Activated CD4-positive, alpha-beta memory T cell treated with anti-CD3 and anti-CD28 coated beads, Interleukin-2, amount 10 ng/mL, durations not matched to agents 7 days and 5 days (primary cell): ENCODE measurements at regions not wholly inside any gene's neighbourhood (a gene's known extent, or its start where the extent isn't known, plus 50 kb on each side); places are given as distances from the start of the nearest gene placed in this dataset.

Experiments
- CTCF ChIA-PET: fragments of 350-600 bp; sonication (Branson Sonifier 250); formaldehyde crosslinking; loops from one replicate; lab custom pipeline; 2021; ENCODE audit warnings: antibody characterized with exemption, inconsistent platforms; lab: Charles Lee
- POLR2A ChIA-PET: fragments of 350-600 bp; sonication (Branson Sonifier 250); formaldehyde crosslinking; loops from one replicate; lab custom pipeline; 2021; ENCODE audit warnings: antibody characterized with exemption; lab: Charles Lee
- DNase-seq: peaks from one replicate; pipeline ENCODE4 v3.0.0-alpha.2; 2020
- H3K27ac Mint-ChIP-seq: one replicate; pipeline ENCODE4 v1.8.0; 2021; ENCODE audit warnings: mild to moderate bottlenecking, mixed read lengths
- H3K27me3 Mint-ChIP-seq: one replicate; pipeline ENCODE4 v1.8.0; 2021; ENCODE audit warnings: mixed read lengths
- H3K36me3 Mint-ChIP-seq: one replicate; pipeline ENCODE4 v1.8.0; 2021; ENCODE audit warnings: low read depth, mixed read lengths
- H3K4me1 Mint-ChIP-seq: one replicate; pipeline ENCODE4 v1.8.0; 2021; ENCODE audit warnings: mixed read lengths
- H3K4me3 Mint-ChIP-seq: one replicate; pipeline ENCODE4 v1.8.0; 2021; ENCODE audit warnings: mild to moderate bottlenecking, mixed read lengths
- H3K9me3 Mint-ChIP-seq: one replicate; pipeline ENCODE4 v1.8.0; 2021; ENCODE audit warnings: mixed read lengths

DNA sequence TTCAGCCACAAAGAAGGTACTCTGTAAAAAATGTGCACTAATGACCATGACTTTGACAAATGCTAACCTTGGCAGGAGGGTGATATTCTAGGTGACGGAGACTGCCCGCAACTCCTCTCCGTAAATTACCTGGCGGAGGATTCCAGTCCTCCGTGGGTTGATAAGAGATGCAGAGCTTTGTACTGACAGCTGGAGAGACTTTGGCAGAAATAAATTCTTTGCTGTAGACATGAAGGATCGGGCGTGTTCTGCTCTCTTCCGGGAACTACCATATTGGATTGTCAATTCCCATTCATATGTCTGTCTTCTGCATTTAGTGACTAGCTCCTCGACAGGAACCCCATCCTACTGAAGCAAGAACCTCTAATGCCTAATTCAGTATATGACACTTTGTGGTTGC, 158.3 kb upstream of the KAZN start:
- no peaks in the 10 kb centered on the region for H3K9me3 Mint-ChIP-seq
- H3K27me3 Mint-ChIP-seq: no peaks in the 10 kb centered on the region
- H3K4me3 Mint-ChIP-seq: no peak overlapping the region
- CTCF ChIA-PET: no interaction called here
- DNase-seq: no peak
- no peaks in the 10 kb centered on the region for H3K36me3 Mint-ChIP-seq
- H3K27ac Mint-ChIP-seq: no peak overlapping the region
- no peaks in the 10 kb centered on the region for H3K4me1 Mint-ChIP-seq
- POLR2A ChIA-PET: no interaction called here

DNA sequence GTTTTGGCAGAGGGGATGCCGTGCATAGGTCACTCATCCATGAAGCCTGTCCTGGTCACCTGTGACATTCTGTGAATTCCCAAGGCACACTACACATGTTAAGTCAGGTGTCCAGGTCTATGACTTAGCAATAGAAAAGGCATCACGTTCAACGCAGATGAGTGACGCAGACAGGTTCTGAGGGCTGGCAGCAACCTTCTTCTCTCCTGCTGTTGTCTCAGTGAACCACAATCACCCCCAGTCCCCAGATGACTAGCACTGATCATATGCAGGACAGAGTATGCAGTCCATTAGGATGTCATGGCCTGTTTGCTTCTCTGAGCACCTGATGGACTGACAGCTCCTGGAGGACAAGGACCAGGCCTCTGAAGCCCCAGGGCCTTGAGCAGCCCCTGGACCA, 157.8 kb upstream of the KAZN start:
- H3K27me3 Mint-ChIP-seq: no peaks in the 10 kb centered on the region
- ChIA-PET POLR2A (no interaction called here), CTCF (no interaction called here)
- H3K4me3 Mint-ChIP-seq: no peak overlapping the region
- no peaks in the 10 kb centered on the region for H3K9me3 Mint-ChIP-seq
- no peaks in the 10 kb centered on the region for H3K36me3 Mint-ChIP-seq
- no peak for DNase-seq
- no peak overlapping the region for H3K27ac Mint-ChIP-seq
- H3K4me1 Mint-ChIP-seq: no peaks in the 10 kb centered on the region

GRCh38 chr1:14441302-14441741, 157.2 kb upstream of the KAZN start:
- DNase-seq: no peak
- H3K4me1 Mint-ChIP-seq: no peaks in the 10 kb centered on the region
- ChIA-PET POLR2A (no interaction called here), CTCF (no interaction called here)
- no peaks in the 10 kb centered on the region for H3K9me3 Mint-ChIP-seq
- no peaks in the 10 kb centered on the region for H3K36me3 Mint-ChIP-seq
- H3K4me3 Mint-ChIP-seq: no peak overlapping the region
- no peaks in the 10 kb centered on the region for H3K27me3 Mint-ChIP-seq
- no peak overlapping the region for H3K27ac Mint-ChIP-seq

GRCh38 chr1:14442669-14443068, 155.8 kb upstream of the KAZN start:
- H3K27ac Mint-ChIP-seq: no peak overlapping the region
- CTCF ChIA-PET: no interaction called here
- POLR2A ChIA-PET: no interaction called here
- H3K4me1 Mint-ChIP-seq: no peaks in the 10 kb centered on the region
- H3K4me3 Mint-ChIP-seq: no peak overlapping the region
- H3K9me3 Mint-ChIP-seq: no peaks in the 10 kb centered on the region
- no peaks in the 10 kb centered on the region for H3K36me3 Mint-ChIP-seq
- no peaks in the 10 kb centered on the region for H3K27me3 Mint-ChIP-seq
- no peak for DNase-seq

DNA sequence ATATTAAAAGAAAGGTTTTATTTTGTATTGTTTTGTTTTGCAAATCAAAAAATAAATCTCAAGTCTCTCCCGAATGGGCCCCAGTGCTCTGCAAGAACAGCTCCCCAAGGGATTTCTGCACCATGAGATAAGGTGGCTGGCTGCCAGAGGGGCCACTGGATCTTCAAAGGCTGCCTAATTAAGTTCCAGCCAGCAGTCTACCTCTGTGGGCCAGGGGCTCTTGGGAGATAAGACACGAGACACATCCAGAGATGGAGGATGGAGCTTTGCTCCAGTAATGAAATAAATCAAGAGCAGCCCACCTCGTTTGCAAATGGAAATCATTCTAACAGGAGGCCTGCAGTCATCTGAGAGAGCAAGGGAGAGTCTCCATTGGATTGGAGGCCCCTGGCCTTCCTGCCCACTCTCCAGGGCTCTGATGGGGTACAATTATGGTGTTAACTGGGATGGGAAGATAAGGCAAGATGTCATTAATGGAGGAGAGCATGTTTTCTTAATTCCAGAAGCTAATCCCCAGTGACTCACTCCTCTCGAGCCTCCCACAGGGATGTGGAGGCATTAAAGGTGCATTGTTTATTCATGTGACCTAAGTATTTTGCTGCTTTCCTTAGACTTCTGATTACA, 155.2 kb upstream of the KAZN start:
- no peaks in the 10 kb centered on the region for H3K4me1 Mint-ChIP-seq
- CTCF ChIA-PET: no interaction called here
- no peak overlapping the region for H3K4me3 Mint-ChIP-seq
- H3K9me3 Mint-ChIP-seq: no peaks in the 10 kb centered on the region
- H3K27me3 Mint-ChIP-seq: no peaks in the 10 kb centered on the region
- H3K27ac Mint-ChIP-seq: no peak overlapping the region
- no peaks in the 10 kb centered on the region for H3K36me3 Mint-ChIP-seq
- POLR2A ChIA-PET: no interaction called here
- DNase-seq: no peak

DNA sequence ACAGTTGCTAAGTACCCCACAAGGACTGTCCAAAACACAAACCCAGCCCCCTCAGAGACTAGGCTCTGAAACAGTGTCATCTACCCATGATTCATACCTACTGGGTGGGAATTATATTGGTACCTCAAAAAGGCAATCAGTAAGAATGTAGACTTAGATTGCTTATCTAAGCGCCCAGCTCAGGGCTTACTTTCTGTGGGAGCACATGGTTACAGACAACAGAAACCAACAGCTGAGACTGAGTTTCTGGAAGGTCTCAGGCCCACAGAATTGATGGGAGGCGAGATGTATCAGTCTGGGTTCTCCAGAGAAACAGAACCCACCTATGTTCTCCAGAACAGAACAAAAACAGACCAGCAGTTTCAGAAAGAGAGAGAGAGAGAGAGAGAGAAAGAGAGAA, 147.3 kb upstream of the KAZN start:
- Mint-ChIP-seq H3K9me3 (no peaks in the 10 kb centered on the region), H3K36me3 (no peaks in the 10 kb centered on the region), H3K4me1 (no peaks in the 10 kb centered on the region), H3K27me3 (no peaks in the 10 kb centered on the region), H3K4me3 (no peak overlapping the region), H3K27ac (no peak overlapping the region)
- DNase-seq: no peak
- CTCF ChIA-PET: no interaction called here
- POLR2A ChIA-PET: no interaction called here

GRCh38 chr1:14452551-14452950, 145.9 kb upstream of the KAZN start:
- H3K4me3 Mint-ChIP-seq: no peak overlapping the region
- H3K9me3 Mint-ChIP-seq: no peaks in the 10 kb centered on the region
- H3K4me1 Mint-ChIP-seq: no peaks in the 10 kb centered on the region
- no peaks in the 10 kb centered on the region for H3K27me3 Mint-ChIP-seq
- no peak overlapping the region for H3K27ac Mint-ChIP-seq
- POLR2A ChIA-PET: no interaction called here
- DNase-seq: no peak
- CTCF ChIA-PET: no interaction called here
- H3K36me3 Mint-ChIP-seq: no peaks in the 10 kb centered on the region

DNA sequence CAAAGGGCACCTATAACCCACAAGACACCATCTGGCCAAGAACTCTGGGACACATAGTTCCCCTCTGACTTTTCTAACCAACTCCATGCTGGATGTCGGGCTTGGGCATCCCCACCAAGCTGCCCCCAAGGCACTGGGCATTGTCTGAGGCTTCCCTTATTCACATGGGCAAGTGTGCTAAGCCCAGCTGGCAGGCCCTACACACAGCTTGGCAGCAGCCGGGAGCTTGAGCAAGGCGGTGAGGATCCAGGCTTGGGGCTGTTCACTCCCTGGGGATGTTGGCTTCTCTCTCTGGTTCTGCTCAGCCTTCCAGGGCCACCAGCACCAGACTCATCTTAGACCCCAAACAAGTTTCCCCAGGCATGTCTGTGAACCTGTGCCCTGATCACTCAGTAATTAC, 138.3 kb upstream of the KAZN start:
- no peak for DNase-seq
- no peaks in the 10 kb centered on the region for H3K36me3 Mint-ChIP-seq
- H3K4me3 Mint-ChIP-seq: no peak overlapping the region
- H3K27ac Mint-ChIP-seq: no peak overlapping the region
- no peaks in the 10 kb centered on the region for H3K4me1 Mint-ChIP-seq
- no peaks in the 10 kb centered on the region for H3K9me3 Mint-ChIP-seq
- no peaks in the 10 kb centered on the region for H3K27me3 Mint-ChIP-seq
- CTCF ChIA-PET: no interaction called here
- POLR2A ChIA-PET: no interaction called here

GRCh38 chr1:14462851-14463250, 135.6 kb upstream of the KAZN start:
- ChIA-PET POLR2A (no interaction called here), CTCF (no interaction called here)
- H3K4me1 Mint-ChIP-seq: no peaks in the 10 kb centered on the region
- no peaks in the 10 kb centered on the region for H3K9me3 Mint-ChIP-seq
- no peak for DNase-seq
- no peaks in the 10 kb centered on the region for H3K27me3 Mint-ChIP-seq
- H3K27ac Mint-ChIP-seq: no peak overlapping the region
- no peak overlapping the region for H3K4me3 Mint-ChIP-seq
- H3K36me3 Mint-ChIP-seq: no peaks in the 10 kb centered on the region

GRCh38 chr1:14466006-14466405, 132.5 kb upstream of the KAZN start:
- H3K4me1 Mint-ChIP-seq: no peaks in the 10 kb centered on the region
- ChIA-PET CTCF (no interaction called here), POLR2A (no interaction called here)
- no peak for DNase-seq
- H3K9me3 Mint-ChIP-seq: no peaks in the 10 kb centered on the region
- H3K27ac Mint-ChIP-seq: no peak overlapping the region
- no peaks in the 10 kb centered on the region for H3K27me3 Mint-ChIP-seq
- H3K4me3 Mint-ChIP-seq: no peak overlapping the region
- no peaks in the 10 kb centered on the region for H3K36me3 Mint-ChIP-seq

DNA sequence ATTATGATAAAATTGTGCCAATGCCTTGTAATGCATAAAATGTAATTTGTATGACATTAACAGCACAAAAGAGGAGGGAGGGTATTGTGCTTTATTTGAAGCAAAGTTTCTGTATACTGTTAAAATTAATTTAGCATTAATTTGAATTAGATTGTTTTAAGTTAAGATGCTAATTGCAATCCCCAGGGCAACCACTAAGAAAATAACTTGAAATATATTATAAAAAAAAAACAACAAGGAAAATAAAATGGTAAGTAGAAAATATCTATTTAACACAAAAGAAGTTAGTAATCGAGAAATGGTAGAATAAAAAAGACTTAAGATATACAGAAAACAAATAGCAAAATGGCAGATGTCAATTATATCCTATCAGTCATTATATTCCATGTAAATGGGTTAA, 131.4 kb upstream of the KAZN start:
- H3K27me3 Mint-ChIP-seq: no peaks in the 10 kb centered on the region
- no peaks in the 10 kb centered on the region for H3K4me1 Mint-ChIP-seq
- H3K9me3 Mint-ChIP-seq: no peaks in the 10 kb centered on the region
- no peak overlapping the region for H3K4me3 Mint-ChIP-seq
- DNase-seq: no peak
- no peak overlapping the region for H3K27ac Mint-ChIP-seq
- CTCF ChIA-PET: no interaction called here
- POLR2A ChIA-PET: no interaction called here
- no peaks in the 10 kb centered on the region for H3K36me3 Mint-ChIP-seq

DNA sequence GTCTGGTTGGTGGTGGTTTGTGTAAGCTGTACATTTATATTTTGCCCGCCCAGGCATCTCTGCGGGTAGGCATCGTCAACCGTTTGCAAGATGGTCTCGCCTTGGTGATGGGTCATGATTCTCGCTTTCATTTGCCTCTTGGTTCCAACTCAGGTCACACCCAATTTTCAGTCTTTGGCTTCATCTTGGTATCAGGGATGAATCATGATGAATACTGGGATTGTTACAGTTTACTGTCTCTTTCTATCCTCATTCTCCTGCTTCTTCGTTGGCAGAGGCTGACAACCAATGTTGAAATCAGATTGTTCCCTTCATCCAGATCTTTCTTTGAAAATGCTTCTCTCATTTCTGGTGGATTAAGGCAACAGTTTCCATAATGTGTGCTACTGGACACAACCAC, 129.7 kb upstream of the KAZN start:
- DNase-seq: no peak
- CTCF ChIA-PET: no interaction called here
- POLR2A ChIA-PET: no interaction called here
- Mint-ChIP-seq H3K4me1 (no peaks in the 10 kb centered on the region), H3K27me3 (no peaks in the 10 kb centered on the region), H3K27ac (no peak overlapping the region), H3K36me3 (no peaks in the 10 kb centered on the region), H3K9me3 (no peaks in the 10 kb centered on the region), H3K4me3 (no peak overlapping the region)

DNA sequence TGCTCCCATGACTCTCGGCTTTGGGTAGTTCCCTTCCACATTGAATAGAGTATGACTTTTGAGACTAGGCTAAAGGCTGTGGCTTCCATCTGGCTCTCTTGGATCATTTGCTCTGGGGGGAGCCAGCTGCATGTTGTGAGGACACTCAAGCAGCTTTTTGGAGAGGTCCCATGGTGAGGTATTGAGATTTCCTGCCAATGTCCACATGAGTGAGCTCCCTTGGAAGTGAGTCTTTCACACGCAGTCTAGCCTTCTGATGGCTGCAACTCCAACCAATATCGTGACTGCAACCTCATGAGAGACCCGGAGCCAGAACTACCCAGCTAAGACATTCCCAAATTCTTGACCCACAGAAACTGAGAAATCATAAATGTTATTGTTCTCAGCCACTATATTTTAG, 127.7 kb upstream of the KAZN start:
- CTCF ChIA-PET: no interaction called here
- Mint-ChIP-seq H3K4me1 (no peaks in the 10 kb centered on the region), H3K36me3 (no peaks in the 10 kb centered on the region), H3K27ac (no peak overlapping the region), H3K4me3 (no peak overlapping the region), H3K27me3 (no peaks in the 10 kb centered on the region), H3K9me3 (no peaks in the 10 kb centered on the region)
- POLR2A ChIA-PET: no interaction called here
- DNase-seq: no peak

- Mint-ChIP-seq H3K27ac (no peak overlapping the region), H3K36me3 (no peaks in the 10 kb centered on the region), H3K27me3 (no peaks in the 10 kb centered on the region), H3K4me1 (no peaks in the 10 kb centered on the region), H3K9me3 (no peaks in the 10 kb centered on the region), H3K4me3 (no peak overlapping the region)
- no peak for DNase-seq
- ChIA-PET CTCF (no interaction called here), POLR2A (no interaction called here)
These were observed 123.6 kb upstream of the KAZN start for GRCh38 chr1:14474856-14475255.
